GM12878 (cell line): ENCODE measurements at regions not wholly inside any gene's neighbourhood (a gene's known extent, or its start where the extent isn't known, plus 50 kb on each side); places are given as distances from the start of the nearest gene placed in this dataset.

ENCODE experiments used
- BRCA1 ChIP-seq: IDR thresholded peaks from 2 replicates; pipeline ENCODE4 v1.6.1; 2011; ENCODE audit warnings: low read depth, low read length, improper control_type of control experiment
- HCFC1 ChIP-seq: fragments of 150-350 bp; IDR thresholded peaks from 2 replicates; pipeline ENCODE4 v1.6.1; 2014; ENCODE audit warnings: low read length
- IRF4 ChIP-seq: IDR thresholded peaks from 2 replicates; pipeline ENCODE4 v1.6.1; 2011; ENCODE audit warnings: low read depth, low read length
- RAD51 ChIP-seq: fragments of 450-650 bp; IDR thresholded peaks from 2 replicates; pipeline ENCODE4 v1.6.1; 2016; ENCODE audit warnings: moderate library complexity, mild to moderate bottlenecking, inconsistent platforms
- STAT3 ChIP-seq: IDR thresholded peaks from 2 replicates; pipeline ENCODE4 v1.6.1; 2011; ENCODE audit warnings: low read depth, low read length, improper control_type of control experiment
- ZNF24 ChIP-seq: fragments of 450-650 bp; IDR thresholded peaks from 2 replicates; pipeline ENCODE4 v1.6.1; 2017; ENCODE audit warnings: antibody characterized with exemption, mild to moderate bottlenecking
- ZNF622 ChIP-seq: fragments of 450-650 bp; IDR thresholded peaks from 2 replicates; pipeline ENCODE4 v1.6.1; 2017; ENCODE audit warnings: mild to moderate bottlenecking, inconsistent platforms
- TF ChIP-seq, protein P1 (sequence below): IDR thresholded peaks from 2 replicates; pipeline ENCODE4 v1.6.1; 2012; ENCODE audit warnings: improper control_type of control experiment, low read depth, low read length; ENCODE audit not compliant: insufficient replicate concordance
- TF ChIP-seq, protein P2 (sequence below): IDR thresholded peaks from 2 replicates; pipeline ENCODE4 v1.6.1; 2012; ENCODE audit warnings: low read length, inconsistent platforms
- TF ChIP-seq, protein P3 (sequence below): fragments of 450-650 bp; IDR thresholded peaks from 2 replicates; pipeline ENCODE4 v1.6.1; 2017; ENCODE audit warnings: low read depth, mild to moderate bottlenecking, moderate library complexity

DNA sequence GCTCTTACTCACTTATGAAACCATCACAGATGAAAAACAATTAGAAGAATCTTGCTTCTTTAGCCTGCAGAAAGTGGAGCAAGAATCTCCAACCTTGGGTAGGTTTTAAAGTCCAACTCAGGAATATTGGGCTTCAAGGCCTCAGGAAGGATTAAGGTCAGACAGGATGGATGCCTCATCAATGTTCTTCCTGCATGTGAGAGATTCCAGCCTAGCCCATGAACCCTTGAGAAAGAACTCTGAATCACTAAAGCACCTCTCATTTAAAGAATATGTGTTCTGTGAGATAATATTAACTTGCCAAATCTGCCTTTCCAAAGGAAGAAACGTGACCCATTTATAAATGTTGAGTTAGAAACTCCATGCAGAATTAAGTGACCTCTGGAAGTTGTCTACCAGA is 345.2 kb upstream of the CAMK1G start (continued):
- TF ChIP-seq STAT3 (no peak), RAD51 (no peak), ZNF24 (no peak), HCFC1 (no peak), IRF4 (no peak), ZNF622 (no peak), BRCA1 (no peak)
- TF ChIP-seq, protein P1, sequence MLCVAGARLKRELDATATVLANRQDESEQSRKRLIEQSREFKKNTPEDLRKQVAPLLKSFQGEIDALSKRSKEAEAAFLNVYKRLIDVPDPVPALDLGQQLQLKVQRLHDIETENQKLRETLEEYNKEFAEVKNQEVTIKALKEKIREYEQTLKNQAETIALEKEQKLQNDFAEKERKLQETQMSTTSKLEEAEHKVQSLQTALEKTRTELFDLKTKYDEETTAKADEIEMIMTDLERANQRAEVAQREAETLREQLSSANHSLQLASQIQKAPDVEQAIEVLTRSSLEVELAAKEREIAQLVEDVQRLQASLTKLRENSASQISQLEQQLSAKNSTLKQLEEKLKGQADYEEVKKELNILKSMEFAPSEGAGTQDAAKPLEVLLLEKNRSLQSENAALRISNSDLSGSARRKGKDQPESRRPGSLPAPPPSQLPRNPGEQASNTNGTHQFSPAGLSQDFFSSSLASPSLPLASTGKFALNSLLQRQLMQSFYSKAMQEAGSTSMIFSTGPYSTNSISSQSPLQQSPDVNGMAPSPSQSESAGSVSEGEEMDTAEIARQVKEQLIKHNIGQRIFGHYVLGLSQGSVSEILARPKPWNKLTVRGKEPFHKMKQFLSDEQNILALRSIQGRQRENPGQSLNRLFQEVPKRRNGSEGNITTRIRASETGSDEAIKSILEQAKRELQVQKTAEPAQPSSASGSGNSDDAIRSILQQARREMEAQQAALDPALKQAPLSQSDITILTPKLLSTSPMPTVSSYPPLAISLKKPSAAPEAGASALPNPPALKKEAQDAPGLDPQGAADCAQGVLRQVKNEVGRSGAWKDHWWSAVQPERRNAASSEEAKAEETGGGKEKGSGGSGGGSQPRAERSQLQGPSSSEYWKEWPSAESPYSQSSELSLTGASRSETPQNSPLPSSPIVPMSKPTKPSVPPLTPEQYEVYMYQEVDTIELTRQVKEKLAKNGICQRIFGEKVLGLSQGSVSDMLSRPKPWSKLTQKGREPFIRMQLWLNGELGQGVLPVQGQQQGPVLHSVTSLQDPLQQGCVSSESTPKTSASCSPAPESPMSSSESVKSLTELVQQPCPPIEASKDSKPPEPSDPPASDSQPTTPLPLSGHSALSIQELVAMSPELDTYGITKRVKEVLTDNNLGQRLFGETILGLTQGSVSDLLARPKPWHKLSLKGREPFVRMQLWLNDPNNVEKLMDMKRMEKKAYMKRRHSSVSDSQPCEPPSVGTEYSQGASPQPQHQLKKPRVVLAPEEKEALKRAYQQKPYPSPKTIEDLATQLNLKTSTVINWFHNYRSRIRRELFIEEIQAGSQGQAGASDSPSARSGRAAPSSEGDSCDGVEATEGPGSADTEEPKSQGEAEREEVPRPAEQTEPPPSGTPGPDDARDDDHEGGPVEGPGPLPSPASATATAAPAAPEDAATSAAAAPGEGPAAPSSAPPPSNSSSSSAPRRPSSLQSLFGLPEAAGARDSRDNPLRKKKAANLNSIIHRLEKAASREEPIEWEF = no peak
- TF ChIP-seq, protein P2, sequence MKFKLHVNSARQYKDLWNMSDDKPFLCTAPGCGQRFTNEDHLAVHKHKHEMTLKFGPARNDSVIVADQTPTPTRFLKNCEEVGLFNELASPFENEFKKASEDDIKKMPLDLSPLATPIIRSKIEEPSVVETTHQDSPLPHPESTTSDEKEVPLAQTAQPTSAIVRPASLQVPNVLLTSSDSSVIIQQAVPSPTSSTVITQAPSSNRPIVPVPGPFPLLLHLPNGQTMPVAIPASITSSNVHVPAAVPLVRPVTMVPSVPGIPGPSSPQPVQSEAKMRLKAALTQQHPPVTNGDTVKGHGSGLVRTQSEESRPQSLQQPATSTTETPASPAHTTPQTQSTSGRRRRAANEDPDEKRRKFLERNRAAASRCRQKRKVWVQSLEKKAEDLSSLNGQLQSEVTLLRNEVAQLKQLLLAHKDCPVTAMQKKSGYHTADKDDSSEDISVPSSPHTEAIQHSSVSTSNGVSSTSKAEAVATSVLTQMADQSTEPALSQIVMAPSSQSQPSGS = no peak
- TF ChIP-seq, protein P3, sequence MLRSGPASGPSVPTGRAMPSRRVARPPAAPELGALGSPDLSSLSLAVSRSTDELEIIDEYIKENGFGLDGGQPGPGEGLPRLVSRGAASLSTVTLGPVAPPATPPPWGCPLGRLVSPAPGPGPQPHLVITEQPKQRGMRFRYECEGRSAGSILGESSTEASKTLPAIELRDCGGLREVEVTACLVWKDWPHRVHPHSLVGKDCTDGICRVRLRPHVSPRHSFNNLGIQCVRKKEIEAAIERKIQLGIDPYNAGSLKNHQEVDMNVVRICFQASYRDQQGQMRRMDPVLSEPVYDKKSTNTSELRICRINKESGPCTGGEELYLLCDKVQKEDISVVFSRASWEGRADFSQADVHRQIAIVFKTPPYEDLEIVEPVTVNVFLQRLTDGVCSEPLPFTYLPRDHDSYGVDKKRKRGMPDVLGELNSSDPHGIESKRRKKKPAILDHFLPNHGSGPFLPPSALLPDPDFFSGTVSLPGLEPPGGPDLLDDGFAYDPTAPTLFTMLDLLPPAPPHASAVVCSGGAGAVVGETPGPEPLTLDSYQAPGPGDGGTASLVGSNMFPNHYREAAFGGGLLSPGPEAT = no peak
